ENCODE measurements at regions not wholly inside any gene's neighbourhood (a gene's known extent, or its start where the extent isn't known, plus 50 kb on each side); places are given as distances from the start of the nearest gene placed in this dataset.

- ChIA-PET POLR2A (ENCODE audit: low non-redundant PET) (no interaction called here), CTCF (no interaction called here)
- intact Hi-C loops (cut with micrococcal nuclease; ENCODE audit: unreplicated experiment), result no loop called here
- no peaks in the 10 kb centered on the region for H3K9me3 ChIP-seq (ENCODE audit: low read depth, low read length, poor library complexity, severe bottlenecking)
- no peak overlapping the region for H3K4me3 ChIP-seq (ENCODE audit: low read depth, low read length, poor library complexity, severe bottlenecking)
- BruUV-seq (replicated peaks), result no TSS peak
- DNase-seq (ENCODE audit: low spot score), result peak; percentile 12
- H3K4me1 ChIP-seq (ENCODE audit: insufficient read depth, low read length, poor library complexity, severe bottlenecking), result no peaks in the 10 kb centered on the region
- H3K36me3 ChIP-seq (ENCODE audit: insufficient read depth, low read length, poor library complexity, severe bottlenecking), result no peaks in the 10 kb centered on the region
- H3K27me3 ChIP-seq (replicated peaks; ENCODE audit: insufficient read depth, low read depth, low read length, poor library complexity), result no peaks in the 10 kb centered on the region
- no peak overlapping the region for H3K27ac ChIP-seq (ENCODE audit: low read depth, low read length, poor library complexity, severe bottlenecking)
- TF ChIP-seq EZH2 (IDR thresholded peaks at IDR 0.05; ENCODE audit: borderline replicate concordance, low read depth, low read length, poor library complexity, severe bottlenecking), result no peak
- TF ChIP-seq CTCF (conservative IDR thresholded peaks at IDR 0.05; ENCODE audit: low read depth, low read length), result no peak
Measured at GRCh38 chr10:78520737-78521430, 487.2 kb downstream of the RPS24 start.

- TF ChIP-seq CTCF (conservative IDR thresholded peaks at IDR 0.05; ENCODE audit: low read depth, low read length), result no peak
- TF ChIP-seq EZH2 (IDR thresholded peaks at IDR 0.05; ENCODE audit: borderline replicate concordance, low read depth, low read length, poor library complexity, severe bottlenecking), result no peak
- H3K4me3 ChIP-seq (ENCODE audit: low read depth, low read length, poor library complexity, severe bottlenecking), result no peak overlapping the region
- intact Hi-C loops (cut with micrococcal nuclease; ENCODE audit: unreplicated experiment), result no loop called here
- DNase-seq (ENCODE audit: low spot score), result no peak
- ChIA-PET CTCF (no interaction called here), POLR2A (ENCODE audit: low non-redundant PET) (no interaction called here)
- no peaks in the 10 kb centered on the region for H3K4me1 ChIP-seq (ENCODE audit: insufficient read depth, low read length, poor library complexity, severe bottlenecking)
- H3K27me3 ChIP-seq (replicated peaks; ENCODE audit: insufficient read depth, low read depth, low read length, poor library complexity), result no peaks in the 10 kb centered on the region
- no TSS peak for BruUV-seq (replicated peaks)
- H3K27ac ChIP-seq (ENCODE audit: low read depth, low read length, poor library complexity, severe bottlenecking), result no peak overlapping the region
- H3K9me3 ChIP-seq (ENCODE audit: low read depth, low read length, poor library complexity, severe bottlenecking), result no peaks in the 10 kb centered on the region
- H3K36me3 ChIP-seq (ENCODE audit: insufficient read depth, low read length, poor library complexity, severe bottlenecking), result no peaks in the 10 kb centered on the region
Measured at GRCh38 chr10:78523453-78523852, 489.8 kb downstream of the RPS24 start.

GRCh38 chr10:78524342-78524741, 490.7 kb downstream of the RPS24 start:
- no peak overlapping the region for H3K27ac ChIP-seq (ENCODE audit: low read depth, low read length, poor library complexity, severe bottlenecking)
- TF ChIP-seq EZH2 (IDR thresholded peaks at IDR 0.05; ENCODE audit: borderline replicate concordance, low read depth, low read length, poor library complexity, severe bottlenecking) (no peak), CTCF (conservative IDR thresholded peaks at IDR 0.05; ENCODE audit: low read depth, low read length) (no peak)
- intact Hi-C loops (cut with micrococcal nuclease; ENCODE audit: unreplicated experiment), result no loop called here
- ChIA-PET POLR2A (ENCODE audit: low non-redundant PET) (no interaction called here), CTCF (no interaction called here)
- no TSS peak for BruUV-seq (replicated peaks)
- no peaks in the 10 kb centered on the region for H3K36me3 ChIP-seq (ENCODE audit: insufficient read depth, low read length, poor library complexity, severe bottlenecking)
- no peaks in the 10 kb centered on the region for H3K9me3 ChIP-seq (ENCODE audit: low read depth, low read length, poor library complexity, severe bottlenecking)
- no peak for DNase-seq (ENCODE audit: low spot score)
- no peaks in the 10 kb centered on the region for H3K4me1 ChIP-seq (ENCODE audit: insufficient read depth, low read length, poor library complexity, severe bottlenecking)
- H3K4me3 ChIP-seq (ENCODE audit: low read depth, low read length, poor library complexity, severe bottlenecking), result no peak overlapping the region
- H3K27me3 ChIP-seq (replicated peaks; ENCODE audit: insufficient read depth, low read depth, low read length, poor library complexity), result no peaks in the 10 kb centered on the region
